G401 (cell line): ENCODE measurements at regions not wholly inside any gene's neighbourhood (a gene's known extent, or its start where the extent isn't known, plus 50 kb on each side); places are given as distances from the start of the nearest gene placed in this dataset.

ENCODE experiments used
- DNase-seq: peaks from one replicate; pipeline ENCODE4 v3.0.0-alpha.2; 2015; ENCODE audit warnings: low spot score
- in situ Hi-C: cut with HindIII; loops from 2 replicates; pipeline ENCODE4 v1.10.0; 2016; ENCODE audit warnings: low sequenced_read_pairs, mixed read lengths

DNA sequence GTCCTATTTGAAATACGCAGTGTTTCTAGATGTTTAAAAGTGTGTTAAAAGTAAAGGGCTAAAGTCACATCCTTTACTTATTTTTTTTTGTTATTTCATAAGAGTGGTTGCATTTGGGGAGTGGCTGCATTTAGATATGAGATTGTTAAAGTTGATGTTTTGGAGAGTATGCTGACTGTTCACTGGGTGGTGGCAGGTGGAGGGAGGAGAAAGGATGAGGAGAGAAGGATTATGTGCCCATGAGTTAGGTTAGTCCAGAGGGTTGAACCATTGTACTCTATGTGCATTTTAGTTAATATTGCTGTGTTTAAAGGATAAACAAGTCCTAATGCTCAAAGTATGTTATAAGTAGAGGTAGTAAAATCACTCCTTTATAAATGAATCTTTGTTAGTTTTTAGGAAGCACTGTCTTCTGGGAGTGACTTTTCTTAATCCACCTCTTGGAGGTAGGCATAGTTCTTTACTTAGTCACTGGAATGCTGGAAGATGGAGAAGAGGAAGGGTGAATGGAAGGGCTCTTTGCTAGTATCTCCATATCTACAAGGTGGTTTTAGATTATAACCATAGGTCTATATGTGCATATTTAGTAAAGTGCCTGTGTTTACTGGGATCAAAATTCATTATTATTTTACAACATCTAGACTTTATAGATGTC, 332.3 kb downstream of the NPR3 start:
- DNase-seq = no peak
- in situ Hi-C loops = no loop called here

DNA sequence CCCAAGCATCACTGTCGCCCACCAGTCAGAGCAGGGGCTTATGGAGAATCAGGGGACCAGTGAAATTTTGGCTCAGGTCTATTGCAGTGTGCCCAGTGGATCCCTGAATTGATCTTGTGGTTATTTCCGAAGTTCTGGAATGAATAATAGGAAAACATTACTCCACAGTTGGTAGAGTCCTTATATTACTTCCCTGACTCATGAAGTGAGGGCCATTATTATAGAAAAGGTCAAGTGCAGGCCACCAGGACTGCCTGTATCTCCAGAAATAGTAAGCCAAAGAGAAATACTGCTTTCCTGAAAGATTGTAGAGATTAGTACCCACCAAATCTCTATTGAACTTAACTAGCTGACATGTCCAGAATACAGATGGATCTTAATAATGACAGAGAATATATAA, 335.0 kb downstream of the NPR3 start:
- no peak for DNase-seq
- in situ Hi-C loops = no loop called here

DNA sequence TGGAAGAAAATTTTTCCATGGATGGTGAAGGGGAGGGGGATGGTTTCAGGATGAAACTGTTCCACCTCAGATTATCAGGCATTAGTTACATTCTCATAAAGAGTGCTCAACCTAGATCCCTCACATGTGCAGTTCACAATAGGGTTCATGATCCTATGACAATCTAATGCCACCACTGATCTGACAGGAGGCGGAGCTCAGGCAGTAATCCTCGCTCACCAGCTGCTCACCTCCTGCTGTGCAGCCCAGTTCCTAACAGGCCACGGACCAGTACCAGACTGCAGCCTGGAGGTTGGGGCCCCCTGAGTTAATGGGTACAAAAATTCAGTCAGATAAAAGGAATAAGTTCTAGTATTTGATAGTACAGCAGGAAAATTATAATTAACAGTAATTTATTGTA, 337.2 kb downstream of the NPR3 start:
- in situ Hi-C loops = no loop called here
- DNase-seq = no peak

DNA sequence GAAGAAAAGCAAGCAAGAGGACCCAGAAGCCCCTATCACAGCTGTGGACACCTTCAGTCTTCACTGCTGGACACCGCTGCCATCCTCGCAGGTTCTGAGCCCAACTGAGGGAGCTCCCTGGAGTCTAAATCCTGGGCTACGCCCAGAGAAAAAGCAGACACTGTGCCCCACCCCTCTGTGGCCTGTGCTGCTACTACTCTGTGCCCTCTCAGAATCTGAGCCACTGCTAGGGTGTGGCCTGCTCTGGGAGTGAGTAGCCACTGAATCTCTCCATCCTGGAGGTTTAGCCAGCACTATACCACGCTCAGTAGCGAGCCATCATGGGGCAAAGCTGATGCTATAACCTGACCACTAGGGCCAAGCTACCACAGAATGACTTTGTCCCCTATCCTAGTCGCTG, 338.2 kb downstream of the NPR3 start:
- in situ Hi-C loops = no loop called here
- DNase-seq = no peak

DNA sequence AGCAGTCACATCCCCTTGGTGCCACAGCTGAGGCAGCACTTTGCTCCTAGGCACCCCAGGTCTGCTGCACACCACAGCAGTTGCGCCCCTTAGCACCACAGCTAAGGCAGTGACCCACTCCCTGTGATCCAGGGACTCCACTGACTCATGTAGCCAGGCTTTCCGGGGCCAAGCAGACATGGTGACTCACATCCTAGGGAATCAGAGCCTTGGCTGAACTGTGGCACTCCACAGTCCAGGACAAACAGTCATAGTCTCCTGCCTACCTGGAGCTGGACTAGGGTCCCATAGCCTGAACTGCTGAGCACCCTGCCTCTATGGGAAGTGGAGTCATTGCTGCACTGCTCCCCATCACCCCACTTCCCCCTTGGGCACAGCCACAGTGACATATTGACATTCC, 338.7 kb downstream of the NPR3 start:
- no peak for DNase-seq
- in situ Hi-C loops = no loop called here

DNA sequence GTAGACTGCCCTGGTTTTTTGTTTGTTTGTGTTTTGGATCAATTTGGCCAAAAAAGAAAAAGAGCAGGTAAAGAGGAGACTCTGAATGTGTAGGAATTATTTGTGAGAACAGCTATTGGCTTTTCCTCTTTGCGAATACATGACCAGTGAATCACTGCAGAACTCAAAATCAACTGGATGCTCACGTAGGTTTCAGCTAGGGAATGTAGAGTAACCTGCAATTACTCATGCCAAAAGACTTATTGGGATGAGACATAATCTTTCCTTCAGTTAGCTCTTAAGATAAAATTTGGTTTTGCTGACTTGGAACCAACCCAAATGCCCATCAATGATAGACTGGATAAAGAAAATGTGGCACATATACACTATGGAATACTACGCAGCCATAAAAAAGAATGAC, 348.0 kb downstream of the NPR3 start:
- no peak for DNase-seq
- in situ Hi-C loops = no loop called here

DNA sequence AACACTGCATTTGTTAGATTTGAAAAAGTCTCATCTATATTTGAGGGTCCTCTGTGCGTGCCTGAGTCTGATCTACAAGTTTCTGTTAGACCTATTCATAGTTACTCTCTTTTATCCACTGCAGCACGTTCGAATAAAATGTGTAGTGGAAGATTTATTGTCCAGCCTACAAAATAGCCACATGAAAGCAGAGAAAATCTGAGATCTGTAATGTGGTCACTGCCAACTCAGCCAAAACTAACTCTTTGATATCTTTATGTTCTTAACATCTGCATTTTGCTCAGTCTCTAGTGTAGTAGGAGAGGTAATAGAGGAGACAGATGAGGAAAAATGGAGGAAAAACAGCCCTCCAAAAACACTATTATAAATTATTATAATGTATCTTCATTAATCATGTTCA, 354.0 kb downstream of the NPR3 start:
- in situ Hi-C loops = no loop called here

DNA sequence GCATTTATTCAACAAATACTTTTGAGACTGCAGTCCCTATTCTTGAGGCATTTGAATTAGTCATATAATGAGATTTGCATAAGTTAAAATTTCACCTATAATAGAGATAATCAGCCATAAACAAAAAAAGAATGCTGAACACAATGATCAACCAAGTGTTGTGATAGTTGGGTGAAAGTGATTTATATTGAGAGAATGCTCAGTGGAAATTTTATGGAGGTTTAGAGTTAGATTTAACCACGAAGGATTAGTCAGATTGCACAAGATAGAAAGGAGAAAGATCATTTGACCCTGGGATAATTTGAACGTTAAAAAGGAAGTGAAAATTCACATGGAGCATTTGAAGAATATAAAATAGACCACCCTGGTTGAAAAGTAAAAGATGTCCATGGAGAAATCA, 356.2 kb downstream of the NPR3 start:
- in situ Hi-C loops = no loop called here
- DNase-seq = no peak

More for the DNA sequence above, 354.0 kb downstream of the NPR3 start:
- no peak for DNase-seq

DNA sequence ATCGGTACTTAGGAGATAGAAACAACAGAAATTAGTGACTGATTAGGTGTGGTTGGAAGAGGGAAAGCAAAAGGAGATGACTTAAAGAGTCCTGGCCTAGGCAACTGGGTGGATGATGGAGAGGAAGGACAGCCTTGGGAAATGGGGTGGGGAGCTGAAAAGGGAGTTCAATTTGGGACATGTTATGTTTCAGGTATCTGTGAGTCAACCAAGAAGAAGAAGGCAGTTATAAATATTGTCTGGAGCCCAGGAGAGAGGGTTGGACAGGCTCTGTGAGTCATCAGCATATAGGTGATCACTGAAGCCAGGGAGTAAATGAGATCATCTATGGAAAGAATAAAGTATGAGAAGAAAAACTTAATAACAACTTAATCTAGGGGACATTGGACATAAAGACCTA, 357.7 kb downstream of the NPR3 start:
- in situ Hi-C loops = no loop called here
- no peak for DNase-seq

DNA sequence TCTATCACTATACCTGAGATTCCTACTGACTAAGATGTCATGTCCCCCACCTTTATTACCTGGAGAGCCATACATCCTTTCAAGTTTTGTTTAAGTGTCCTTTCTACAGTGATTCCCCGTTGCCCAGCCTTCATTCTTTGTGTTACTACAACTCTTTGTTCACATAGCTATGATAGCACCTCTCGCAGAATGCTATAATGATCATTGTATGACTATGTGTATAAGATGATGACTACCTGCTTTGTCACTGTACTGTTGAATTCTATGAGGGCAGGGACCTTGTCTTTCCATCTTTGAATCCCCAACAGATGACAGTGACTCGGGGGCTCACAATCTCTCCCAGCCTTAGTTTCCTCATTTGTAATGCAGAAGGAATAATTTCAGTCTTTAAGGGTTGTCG, 361.2 kb downstream of the NPR3 start:
- in situ Hi-C loops = no loop called here

DNA sequence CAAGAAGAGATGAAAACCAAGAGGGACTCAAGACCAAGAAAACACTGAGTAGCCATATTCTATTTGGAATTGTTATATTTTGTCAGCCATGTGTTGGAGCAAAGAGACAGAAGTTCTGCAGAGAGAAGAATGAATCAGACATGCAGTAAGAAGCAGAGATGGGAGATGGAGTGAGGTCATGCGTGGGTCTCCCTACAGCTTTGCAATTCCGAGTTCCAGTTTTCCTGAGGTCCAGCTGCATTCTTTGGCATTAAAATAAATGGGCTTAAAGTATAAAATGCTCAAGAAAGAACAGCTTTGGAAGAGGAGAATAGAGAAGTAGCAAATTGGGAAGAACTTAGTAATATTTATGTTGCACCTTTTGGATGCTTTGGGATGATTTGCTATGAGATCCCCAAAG, 361.6 kb downstream of the NPR3 start:
- DNase-seq = no peak
- in situ Hi-C loops = no loop called here

More for the DNA sequence above, 361.2 kb downstream of the NPR3 start:
- DNase-seq = no peak

DNA sequence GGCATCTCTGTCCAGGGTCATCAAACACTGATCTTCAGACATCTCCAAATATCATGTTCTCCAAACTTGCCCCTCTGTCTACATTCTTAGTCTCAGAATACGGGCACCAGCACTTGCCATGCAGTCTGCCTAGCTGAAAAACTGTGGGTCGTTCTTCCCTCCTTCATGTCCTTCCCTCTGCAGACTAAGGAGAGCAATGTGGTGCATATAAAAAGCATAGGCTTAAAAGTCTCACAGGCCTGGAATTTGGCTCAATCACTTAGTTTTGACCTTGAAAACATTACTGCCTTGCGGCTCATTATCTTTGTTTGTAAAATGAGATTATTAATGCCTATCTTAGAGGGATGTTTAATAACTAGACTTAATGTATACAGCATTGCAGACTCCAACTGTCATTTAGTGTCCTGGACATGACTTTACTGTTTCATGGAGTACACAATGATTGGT, 362.8 kb downstream of the NPR3 start:
- in situ Hi-C loops = no loop called here
- no peak for DNase-seq

DNA sequence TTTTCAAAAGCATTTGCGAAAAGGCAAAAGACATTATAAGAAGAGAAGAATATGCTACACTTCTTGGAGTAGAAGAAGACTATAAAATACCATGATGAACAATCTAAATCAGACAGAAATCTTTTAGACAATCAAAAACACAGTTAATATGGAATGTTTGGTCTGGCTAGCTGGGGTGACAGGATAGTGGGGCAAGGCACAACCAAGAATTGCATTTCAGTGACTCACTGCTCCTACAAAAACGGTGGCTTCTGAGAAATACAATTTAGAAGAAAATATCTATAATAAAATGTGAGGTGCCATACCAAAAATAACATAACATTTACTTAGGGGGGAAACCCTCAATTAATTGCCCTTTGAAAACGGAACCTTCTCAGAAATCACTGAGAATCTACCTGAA, 363.4 kb downstream of the NPR3 start:
- DNase-seq = no peak

DNA sequence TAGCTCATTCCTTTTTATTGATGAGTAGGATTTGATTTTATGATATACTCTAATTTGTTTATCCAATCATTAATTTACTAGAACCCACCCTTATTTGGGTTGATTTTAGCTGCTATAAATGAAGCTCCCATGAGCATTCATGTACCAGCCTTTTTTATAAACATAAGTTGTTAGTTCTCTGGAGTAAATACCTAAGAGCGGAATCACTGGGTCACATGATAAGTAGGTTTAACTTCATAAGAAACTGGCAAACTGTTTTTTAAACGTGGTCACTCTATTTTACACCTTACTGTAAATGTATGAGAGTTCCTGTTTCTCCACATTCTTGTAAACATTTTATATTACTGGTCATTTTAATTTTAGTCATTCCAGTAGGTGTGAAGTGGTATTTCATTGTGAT, 364.6 kb downstream of the NPR3 start:
- in situ Hi-C loops = no loop called here
- no peak for DNase-seq

More for the DNA sequence above, 363.4 kb downstream of the NPR3 start:
- in situ Hi-C loops = no loop called here

DNA sequence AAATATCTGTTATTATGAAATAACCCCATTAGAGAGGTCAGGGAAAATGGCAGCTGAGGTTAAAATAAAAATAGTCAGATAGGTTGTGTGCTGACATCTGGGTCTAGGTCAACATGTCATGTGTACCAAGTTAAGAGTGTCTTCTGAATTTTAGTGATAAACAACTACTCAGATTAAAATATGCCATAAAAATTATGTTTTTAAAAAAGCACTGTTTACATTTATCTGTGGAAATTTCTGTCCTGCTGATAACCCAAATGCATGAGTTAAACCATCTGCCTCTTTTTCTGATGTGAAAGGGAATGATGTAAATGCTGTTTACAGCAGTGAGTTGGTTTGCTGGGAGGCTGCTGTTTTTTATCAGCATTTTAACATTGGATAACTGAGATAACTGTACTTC, 361.2 kb upstream of the TARS1 start:
- DNase-seq = no peak
- in situ Hi-C loops = no loop called here

DNA sequence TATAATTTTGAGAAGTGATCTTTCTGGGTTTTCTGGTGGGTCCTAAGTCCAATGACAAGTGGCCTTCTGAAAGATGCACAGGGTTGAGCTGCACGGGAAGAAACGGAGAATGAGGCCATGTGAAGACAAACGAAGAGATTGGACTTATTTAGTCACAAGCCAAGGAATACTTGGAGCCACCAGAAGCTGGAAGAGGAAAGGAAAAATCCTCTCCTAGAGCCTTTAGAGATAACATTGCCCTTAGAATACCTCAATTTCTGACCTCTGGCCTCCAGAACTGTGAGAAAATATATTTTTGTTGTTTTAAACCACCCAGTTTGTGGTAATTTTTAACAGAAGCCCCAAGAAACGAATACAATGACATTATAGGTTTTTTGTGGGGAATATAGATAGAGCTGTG, 360.5 kb upstream of the TARS1 start:
- no peak for DNase-seq
- in situ Hi-C loops = no loop called here

DNA sequence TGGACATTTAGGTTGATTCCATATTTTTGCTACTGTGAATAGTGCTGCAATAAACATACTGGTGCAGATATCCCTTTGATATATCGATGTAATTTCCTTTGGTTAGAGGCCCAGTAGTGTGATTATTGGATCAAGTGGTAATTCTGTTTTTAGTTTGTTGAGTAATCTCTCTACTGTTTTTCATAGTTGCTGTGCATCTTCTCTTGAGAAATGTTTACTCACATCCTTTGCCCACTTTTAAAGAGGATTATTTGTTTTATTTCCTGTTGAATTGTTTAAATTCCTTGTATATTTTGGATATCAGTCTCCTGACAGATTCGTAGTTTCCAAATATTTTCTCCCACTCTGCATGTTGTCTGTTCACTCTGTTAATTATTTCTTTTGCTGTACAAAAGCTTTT, 352.6 kb upstream of the TARS1 start:
- DNase-seq = no peak
- in situ Hi-C loops = no loop called here

DNA sequence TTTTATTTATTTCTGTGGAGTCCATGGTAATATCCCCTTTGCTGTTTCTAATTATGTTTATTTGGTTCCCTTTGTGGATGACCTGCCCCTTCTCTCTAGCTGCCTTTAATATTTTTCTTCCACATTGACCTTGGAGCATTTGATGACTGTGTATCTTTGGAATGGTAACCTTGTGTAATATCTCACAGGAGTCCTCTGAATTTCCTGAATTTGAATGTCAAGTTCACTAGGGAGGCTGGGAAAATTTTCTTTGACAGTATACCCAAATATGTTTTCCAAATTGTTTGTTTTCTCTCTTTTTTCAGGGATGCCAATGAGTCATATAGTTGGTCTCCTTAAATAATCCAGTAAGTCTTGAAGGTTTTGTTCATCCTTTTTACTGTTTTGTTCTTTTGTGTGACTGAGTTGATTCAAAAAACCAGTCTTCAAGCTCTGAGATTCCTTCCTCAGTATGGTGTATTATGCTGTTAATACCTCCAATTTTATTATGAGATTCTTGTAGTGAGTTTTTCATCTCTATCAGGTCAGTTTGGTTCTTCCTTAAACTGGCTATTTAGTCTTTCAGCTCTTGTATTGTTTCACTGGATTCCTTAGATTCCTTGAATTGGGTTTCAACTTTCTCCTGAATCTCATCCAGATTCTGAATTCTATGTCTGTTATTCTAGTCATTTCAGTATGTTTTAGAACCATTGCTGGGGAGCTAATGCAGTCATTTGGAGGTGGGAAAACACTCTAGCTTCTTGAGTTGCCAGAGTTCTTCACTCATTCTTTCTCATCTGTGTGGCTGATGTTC, 349.0 kb upstream of the TARS1 start:
- DNase-seq = no peak
- in situ Hi-C loops = no loop called here

DNA sequence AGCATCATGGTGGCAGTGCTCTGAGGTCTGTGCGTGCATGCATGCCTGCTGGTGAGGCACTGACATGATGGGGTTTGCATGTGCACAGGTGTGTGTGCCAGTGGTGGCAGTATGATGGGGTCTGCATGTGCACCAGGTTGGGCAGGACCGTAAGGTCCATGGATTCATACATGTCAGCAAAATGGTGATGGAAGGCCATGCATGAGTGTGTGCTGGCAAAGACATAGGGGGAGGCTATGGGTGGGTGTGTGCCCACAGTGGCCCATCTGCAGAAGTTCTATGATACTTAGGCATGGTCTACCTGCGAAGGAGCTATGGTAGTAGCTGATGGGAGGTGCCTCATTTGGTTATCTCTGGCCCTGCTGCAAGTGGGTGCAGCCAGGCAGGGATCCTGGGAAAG, 348.0 kb upstream of the TARS1 start:
- in situ Hi-C loops = no loop called here
- no peak for DNase-seq

DNA sequence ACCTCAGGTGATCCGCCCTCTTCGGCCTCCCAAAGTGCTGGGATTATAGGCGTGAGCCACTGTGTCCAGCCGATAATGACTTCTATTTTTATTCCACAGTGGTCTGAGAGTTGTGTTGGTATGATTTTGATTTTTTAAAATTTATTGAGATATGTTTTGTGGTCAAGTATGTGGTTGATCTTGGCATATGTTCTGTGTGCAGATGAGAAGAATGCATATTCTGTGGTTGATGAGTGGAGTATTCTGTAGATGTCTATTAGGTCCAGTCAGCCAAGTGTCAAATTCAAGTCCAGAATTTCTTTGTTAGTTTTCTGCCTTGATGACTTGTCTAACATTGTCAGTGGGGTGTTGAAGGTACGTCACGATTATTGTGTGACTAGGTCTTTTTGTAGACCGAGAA, 338.2 kb upstream of the TARS1 start:
- in situ Hi-C loops = no loop called here
- DNase-seq = no peak

DNA sequence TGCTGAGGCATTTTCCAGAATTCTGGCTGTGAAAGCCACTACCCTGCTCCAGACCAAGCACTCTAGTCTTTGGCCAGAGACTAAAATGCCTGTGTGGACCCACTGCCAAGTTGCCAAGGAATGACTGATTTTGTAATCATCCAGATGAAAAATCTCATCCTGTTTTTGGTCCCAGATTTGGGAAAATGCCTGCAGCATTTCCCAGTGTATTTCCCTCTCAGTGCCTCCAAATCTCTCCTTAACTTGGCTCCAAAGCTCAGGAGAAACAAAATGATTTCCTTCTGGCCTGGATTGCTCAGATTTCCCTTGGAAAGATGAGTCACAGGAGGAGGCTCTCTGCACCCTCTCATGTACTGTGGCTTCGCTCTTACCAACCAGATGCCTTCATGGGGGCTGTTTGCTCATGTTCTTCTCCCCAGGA, 335.2 kb upstream of the TARS1 start:
- in situ Hi-C loops = no loop called here
- DNase-seq = no peak
